CD4-positive, CD25-positive, alpha-beta regulatory T cell (primary cell): ENCODE measurements at regions not wholly inside any gene's neighbourhood (a gene's known extent, or its start where the extent isn't known, plus 50 kb on each side); places are given as distances from the start of the nearest gene placed in this dataset.
"Not testable (repeated sequence)": the region's sequence is repeated elsewhere in the genome, so short reads cannot be mapped to it uniquely, and the experiment has no call there.

Experiments used
- ATAC-seq, 2 donors: fragments of 150-1000 bp; cut with Tn5 transposase; one replicate each; pipeline ENCODE4 v1.10.0; 2021; ENCODE audit warnings: low read depth in 2 of 2, moderate number of reproducible peaks in 2 of 2, moderate library complexity in 1 of 2
- DNase-seq, 3 donors: peaks; one replicate each; pipeline versions ENCODE4 v3.0.0 to v3.0.0-alpha.2; 2012 to 2022; ENCODE audit warnings: mixed read lengths in 1 of 3
- H3K27ac ChIP-seq: one replicate; pipeline ENCODE4 v1.7.0; 2013; ENCODE audit warnings: mild to moderate bottlenecking, low read length; ENCODE audit not compliant: insufficient read depth, poor library complexity, severe bottlenecking
- H3K27me3 ChIP-seq: one replicate; pipeline ENCODE4 v1.7.0; 2013; ENCODE audit warnings: low read length; ENCODE audit not compliant: control insufficient read depth, insufficient read depth
- H3K36me3 ChIP-seq: one replicate; pipeline ENCODE4 v1.7.0; 2013; ENCODE audit warnings: mild to moderate bottlenecking, low read length, moderate library complexity; ENCODE audit not compliant: control insufficient read depth, insufficient read depth
- H3K4me1 ChIP-seq: 2 replicates; pipeline ENCODE4 v1.7.0; 2013; ENCODE audit warnings: mild to moderate bottlenecking, low read length; ENCODE audit not compliant: insufficient read depth, control insufficient read depth, poor library complexity, severe bottlenecking
- H3K4me3 ChIP-seq: one replicate; pipeline ENCODE4 v1.7.0; 2013; ENCODE audit warnings: low read depth, mild to moderate bottlenecking, low read length, moderate library complexity
- H3K9me3 ChIP-seq, 2 experiments: 1 replicate in 1 of 2; 2 replicates in 1 of 2; pipeline ENCODE4 v1.7.0; 2013; ENCODE audit warnings: low read length in 2 of 2, mild to moderate bottlenecking in 1 of 2, moderate library complexity in 1 of 2; ENCODE audit not compliant: control insufficient read depth in 2 of 2
- H3K27ac Mint-ChIP-seq, 3 donors: one replicate each; pipeline ENCODE4 v1.8.0; 2020 to 2022; ENCODE audit warnings: mild to moderate bottlenecking in 3 of 3, mixed read lengths in 3 of 3, moderate library complexity in 2 of 3
- H3K27me3 Mint-ChIP-seq: one replicate; pipeline ENCODE4 v1.8.0; 2022; ENCODE audit warnings: mild to moderate bottlenecking, mixed read lengths
- H3K36me3 Mint-ChIP-seq: one replicate; pipeline ENCODE4 v1.8.0; 2020; ENCODE audit warnings: mixed read lengths
- H3K4me1 Mint-ChIP-seq, 4 donors: one replicate each; pipeline ENCODE4 v1.8.0; 2020 to 2022; ENCODE audit warnings: mixed read lengths in 4 of 4, mild to moderate bottlenecking in 1 of 4
- H3K4me3 Mint-ChIP-seq, 4 donors: one replicate each; pipeline ENCODE4 v1.8.0; 2020 to 2022; ENCODE audit warnings: mild to moderate bottlenecking in 4 of 4, mixed read lengths in 4 of 4, moderate library complexity in 3 of 4
- H3K9me3 Mint-ChIP-seq, 7 donors: one replicate each; pipeline ENCODE4 v1.8.0; 2020 to 2022; ENCODE audit warnings: mixed read lengths in 7 of 7, mild to moderate bottlenecking in 3 of 7, moderate library complexity in 2 of 7

DNA sequence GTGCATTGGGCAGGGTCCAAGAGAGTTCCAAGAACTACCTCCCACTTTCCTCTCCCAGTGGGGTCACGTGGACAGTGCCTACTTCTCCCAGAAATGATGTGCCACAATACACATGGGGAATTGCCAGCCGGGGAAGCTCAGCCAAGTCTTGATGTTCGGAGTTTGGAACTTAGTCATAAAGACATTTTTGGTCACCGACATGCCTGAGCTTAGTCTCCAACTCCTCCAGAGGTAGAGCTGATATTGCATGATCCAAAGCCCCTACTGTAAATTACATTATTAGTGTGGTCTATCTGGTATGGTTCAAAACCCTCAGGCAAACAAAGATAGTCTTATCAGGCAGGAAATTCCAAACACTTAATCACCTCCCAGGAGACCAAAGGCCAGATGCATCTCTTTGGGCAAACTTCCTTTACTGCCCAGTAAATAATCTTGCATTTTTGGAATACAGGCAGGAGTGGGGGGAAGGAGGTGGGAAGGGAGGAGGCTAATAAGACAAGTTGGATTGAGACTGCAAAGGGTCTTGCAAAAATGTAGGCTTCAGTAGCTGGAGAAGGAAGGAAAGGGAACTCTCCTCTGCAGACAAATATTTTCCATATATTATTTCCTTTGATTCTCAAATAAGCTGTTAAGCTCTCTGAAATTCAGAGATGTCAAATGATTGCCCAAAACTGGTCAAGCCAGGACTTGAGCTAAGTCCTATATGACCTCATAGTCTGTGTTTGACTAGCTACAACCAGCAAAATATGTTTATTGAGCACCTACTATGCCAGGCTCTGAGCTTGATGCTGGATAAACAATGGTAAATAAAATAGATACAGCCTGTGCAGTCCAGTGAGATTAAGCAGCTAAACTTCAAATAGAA is 99.4 kb downstream of the DRD1 start:
- no peak overlapping the region for H3K27ac ChIP-seq
- H3K27me3 ChIP-seq, result no peaks in the 10 kb centered on the region
- no peak overlapping the region for H3K4me3 ChIP-seq
- H3K27ac Mint-ChIP-seq, result no peak overlapping the region
- H3K9me3 Mint-ChIP-seq, result peaks cover 0 to 3% (median 0%) of the 10 kb centered on the region in 7 donors
- DNase-seq, result no peak
- no peaks in the 10 kb centered on the region for H3K4me1 ChIP-seq
- no peaks in the 10 kb centered on the region for H3K36me3 Mint-ChIP-seq
- H3K27me3 Mint-ChIP-seq, result no peaks in the 10 kb centered on the region
- H3K36me3 ChIP-seq, result no peaks in the 10 kb centered on the region
- no peaks in the 10 kb centered on the region for H3K4me1 Mint-ChIP-seq
- no peak for ATAC-seq
- H3K4me3 Mint-ChIP-seq, result no peak overlapping the region
- H3K9me3 ChIP-seq, result no peaks in the 10 kb centered on the region

DNA sequence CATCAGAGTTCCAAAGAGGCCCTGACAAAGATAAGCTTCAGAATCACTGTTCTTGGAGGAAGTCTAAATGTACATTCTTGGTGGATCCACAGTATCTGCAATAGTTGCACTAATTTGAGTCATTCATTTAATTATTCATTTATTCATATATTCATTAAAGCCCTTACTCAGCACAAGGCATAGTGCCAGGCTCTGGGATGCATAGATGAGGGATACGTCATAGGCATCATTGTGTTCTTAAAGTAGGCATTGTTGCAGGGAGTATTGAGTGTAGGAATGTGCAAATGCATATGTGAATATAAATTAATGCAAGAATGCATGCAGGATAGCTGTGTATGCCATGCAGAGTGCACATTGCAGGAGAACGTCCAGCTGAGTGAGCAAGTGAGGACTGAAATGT is 100.7 kb downstream of the DRD1 start:
- H3K36me3 Mint-ChIP-seq, result no peaks in the 10 kb centered on the region
- no peak for DNase-seq
- no peak overlapping the region for H3K4me3 Mint-ChIP-seq
- no peaks in the 10 kb centered on the region for H3K4me1 ChIP-seq
- no peak for ATAC-seq
- no peak overlapping the region for H3K27ac ChIP-seq
- no peak overlapping the region for H3K4me3 ChIP-seq
- no peak overlapping the region for H3K27ac Mint-ChIP-seq
- no peaks in the 10 kb centered on the region for H3K27me3 Mint-ChIP-seq
- H3K4me1 Mint-ChIP-seq, result no peaks in the 10 kb centered on the region
- no peaks in the 10 kb centered on the region for H3K27me3 ChIP-seq
- H3K36me3 ChIP-seq, result no peaks in the 10 kb centered on the region
- no peaks in the 10 kb centered on the region for H3K9me3 ChIP-seq
- peaks cover 0 to 3% (median 0%) of the 10 kb centered on the region in 7 donors for H3K9me3 Mint-ChIP-seq

DNA sequence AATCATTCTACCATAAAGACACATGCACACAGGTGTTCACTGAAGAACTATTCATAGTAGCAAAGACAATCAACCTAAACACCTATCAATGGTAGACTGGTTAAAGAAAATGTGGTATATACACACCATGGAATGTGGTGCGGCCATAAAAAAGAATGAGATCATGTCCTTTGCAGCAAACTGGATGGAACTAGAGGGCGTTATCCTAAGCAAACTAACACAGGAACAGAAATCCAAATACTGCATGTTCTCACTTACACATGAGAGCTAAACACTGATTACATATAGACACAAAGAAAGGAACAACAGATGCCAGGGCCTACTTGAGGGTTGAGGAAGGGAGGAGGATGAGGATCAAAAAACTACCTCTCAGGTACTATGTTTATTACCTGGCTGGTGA is 103.8 kb downstream of the DRD1 start:
- Mint-ChIP-seq H3K27me3 (no peaks in the 10 kb centered on the region), H3K4me1 (no peaks in the 10 kb centered on the region), H3K27ac (no peak overlapping the region), H3K9me3 (peaks cover 0 to 2% (median 0%) of the 10 kb centered on the region in 7 donors), H3K36me3 (no peaks in the 10 kb centered on the region), H3K4me3 (no peak overlapping the region)
- H3K4me1 ChIP-seq, result no peaks in the 10 kb centered on the region
- H3K36me3 ChIP-seq, result no peaks in the 10 kb centered on the region
- no peaks in the 10 kb centered on the region for H3K27me3 ChIP-seq
- H3K27ac ChIP-seq, result no peak overlapping the region
- DNase-seq, result no peak
- no peaks in the 10 kb centered on the region for H3K9me3 ChIP-seq
- ATAC-seq, result no peak
- no peak overlapping the region for H3K4me3 ChIP-seq

DNA sequence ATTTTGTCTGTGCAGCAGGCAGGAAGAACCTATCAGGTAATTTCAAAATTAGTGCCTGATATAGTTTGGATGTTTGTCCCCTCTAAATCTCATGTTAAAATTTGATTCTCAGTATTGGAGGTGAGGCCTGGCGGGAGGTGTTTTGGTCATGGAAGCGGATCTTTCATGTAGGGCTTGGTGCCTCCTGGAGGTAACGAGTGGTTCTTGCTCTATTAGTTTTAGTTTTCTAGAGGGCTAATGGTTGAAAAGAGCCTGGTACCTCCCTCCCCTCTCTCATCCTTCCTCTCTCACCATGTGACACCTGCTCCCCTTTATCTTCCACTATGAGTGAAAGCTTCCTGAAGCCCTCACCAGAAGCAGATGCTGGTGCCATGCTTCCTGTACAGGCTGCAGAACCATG is 106.3 kb downstream of the DRD1 start:
- no peak for DNase-seq

DNA sequence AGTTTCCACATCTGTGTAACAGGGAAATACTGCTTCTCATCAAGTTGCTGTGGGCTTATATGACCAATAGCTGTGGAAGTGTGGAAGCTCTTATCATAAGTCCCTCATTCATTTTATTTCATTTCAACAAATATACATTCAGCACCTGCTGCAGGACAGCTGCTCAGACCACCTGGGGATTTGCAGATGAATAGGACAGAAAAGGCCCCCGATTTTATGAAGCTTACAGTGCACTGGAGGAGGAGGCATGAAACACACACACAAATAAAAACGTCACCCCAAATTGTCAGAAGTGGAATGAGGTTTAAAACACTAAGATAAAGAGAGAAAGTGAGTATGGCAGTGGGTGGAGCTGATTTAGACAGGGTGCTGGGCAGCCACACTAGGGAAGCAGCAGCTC is 107.2 kb downstream of the DRD1 start:
- Histone ChIP-seq H3K4me1 (no peaks in the 10 kb centered on the region), H3K27me3 (no peaks in the 10 kb centered on the region), H3K27ac (no peak overlapping the region), H3K36me3 (no peaks in the 10 kb centered on the region), H3K9me3 (no peaks in the 10 kb centered on the region), H3K4me3 (no peak overlapping the region)
- Mint-ChIP-seq H3K4me1 (no peaks in the 10 kb centered on the region), H3K27me3 (no peaks in the 10 kb centered on the region), H3K4me3 (no peak overlapping the region), H3K27ac (no peak overlapping the region), H3K36me3 (no peaks in the 10 kb centered on the region), H3K9me3 (peaks cover 0 to 2% (median 0%) of the 10 kb centered on the region in 7 donors)
- no peak for DNase-seq
- no peak for ATAC-seq

More for the DNA sequence above, 106.3 kb downstream of the DRD1 start:
- Histone ChIP-seq H3K4me1 (no peaks in the 10 kb centered on the region), H3K4me3 (no peak overlapping the region), H3K27me3 (no peaks in the 10 kb centered on the region), H3K36me3 (no peaks in the 10 kb centered on the region), H3K27ac (no peak overlapping the region), H3K9me3 (no peaks in the 10 kb centered on the region)
- Mint-ChIP-seq H3K4me3 (no peak overlapping the region), H3K27me3 (no peaks in the 10 kb centered on the region), H3K27ac (no peak overlapping the region), H3K4me1 (no peaks in the 10 kb centered on the region), H3K36me3 (no peaks in the 10 kb centered on the region), H3K9me3 (peaks cover 0 to 2% (median 0%) of the 10 kb centered on the region in 7 donors)
- no peak for ATAC-seq

DNA sequence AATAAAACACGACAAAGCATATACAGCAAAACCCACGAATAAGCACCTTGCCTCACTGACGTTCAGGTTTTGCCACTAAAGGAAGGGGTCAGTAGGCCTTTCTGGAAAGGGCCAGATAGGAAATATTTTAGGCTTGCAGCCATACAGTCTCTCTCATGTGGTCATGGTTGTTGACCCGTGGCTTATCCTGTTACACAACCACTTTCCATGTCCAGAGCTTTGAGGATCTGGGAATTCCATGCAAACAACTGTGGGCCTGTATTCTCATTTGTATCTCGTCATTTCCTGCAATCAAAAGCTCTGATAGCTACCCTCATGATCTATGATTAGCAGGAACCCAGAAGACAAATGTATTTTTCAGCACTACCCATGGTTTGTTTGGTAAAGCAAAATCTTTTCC is 108.3 kb downstream of the DRD1 start:
- ATAC-seq (no peak), DNase-seq (no peak)
- Mint-ChIP-seq H3K9me3 (peaks cover 0 to 4% (median 0%) of the 10 kb centered on the region in 7 donors), H3K27ac (no peak overlapping the region), H3K27me3 (no peaks in the 10 kb centered on the region), H3K4me1 (no peaks in the 10 kb centered on the region), H3K4me3 (no peak overlapping the region), H3K36me3 (no peaks in the 10 kb centered on the region)
- H3K4me1 ChIP-seq, result no peaks in the 10 kb centered on the region
- H3K27me3 ChIP-seq, result no peaks in the 10 kb centered on the region
- H3K4me3 ChIP-seq, result no peak overlapping the region
- H3K27ac ChIP-seq, result no peak overlapping the region
- no peaks in the 10 kb centered on the region for H3K36me3 ChIP-seq
- no peaks in the 10 kb centered on the region for H3K9me3 ChIP-seq

DNA sequence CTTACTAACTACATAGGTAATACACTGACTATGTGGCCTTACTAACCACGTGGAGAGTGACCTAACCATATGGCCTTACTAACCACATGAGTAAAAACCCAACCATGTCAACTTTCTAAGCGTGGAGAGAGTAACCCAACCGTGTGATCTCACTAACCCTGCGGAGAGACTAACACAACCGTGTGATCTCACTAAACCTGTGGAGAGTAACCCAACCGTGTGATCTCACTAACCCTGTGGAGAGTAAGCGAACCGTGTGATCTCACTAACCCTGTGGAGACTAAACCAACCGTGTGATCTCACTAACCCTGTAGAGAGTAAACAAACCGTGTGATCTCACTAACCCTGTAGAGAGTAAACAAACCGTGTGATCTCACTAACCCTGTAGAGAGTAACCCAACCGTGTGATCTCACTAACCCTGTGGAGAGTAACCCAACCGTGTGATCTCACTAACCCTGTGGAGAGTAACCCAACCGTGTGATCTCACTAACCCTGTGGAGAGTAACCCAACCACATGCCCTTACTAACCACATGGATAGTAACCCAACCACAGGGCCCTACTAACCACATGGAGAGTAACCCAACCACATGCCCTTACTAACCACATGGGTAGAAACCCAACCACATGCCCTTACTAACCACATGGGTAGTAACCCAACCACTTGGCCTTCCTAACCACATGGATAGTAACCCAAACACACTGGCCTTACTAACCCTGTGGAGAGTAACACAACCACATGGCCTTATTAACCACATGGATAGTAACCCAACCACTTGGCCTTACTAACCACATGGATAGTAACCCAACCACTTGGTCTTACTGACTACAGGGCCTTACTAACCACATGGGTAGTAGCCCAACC is 112.6 kb downstream of the DRD1 start:
- H3K4me3 Mint-ChIP-seq, H3K27me3 ChIP-seq, H3K27me3 Mint-ChIP-seq, H3K27ac ChIP-seq, ATAC-seq, DNase-seq, H3K9me3 Mint-ChIP-seq, H3K4me3 ChIP-seq, H3K4me1 ChIP-seq, H3K27ac Mint-ChIP-seq, H3K9me3 ChIP-seq, H3K36me3 Mint-ChIP-seq, H3K36me3 ChIP-seq, H3K4me1 Mint-ChIP-seq: not testable (repeated sequence)
